ENCODE measurements at regions not wholly inside any gene's neighbourhood (a gene's known extent, or its start where the extent isn't known, plus 50 kb on each side); places are given as distances from the start of the nearest gene placed in this dataset.

GRCh38 chr3:194962056-194962455 is 276.4 kb downstream of the FAM43A start:
- TF ChIP-seq CTCF (IDR thresholded peaks at IDR 0.05), result no peak

GRCh38 chr3:194964809-194965208 is 279.1 kb downstream of the FAM43A start:
- TF ChIP-seq CTCF (IDR thresholded peaks at IDR 0.05), result no peak

- TF ChIP-seq CTCF (IDR thresholded peaks at IDR 0.05), result no peak
These were observed 281.8 kb downstream of the FAM43A start for GRCh38 chr3:194967151-194968117.

- no peak for TF ChIP-seq CTCF (IDR thresholded peaks at IDR 0.05)
These were observed 284.4 kb downstream of the FAM43A start for GRCh38 chr3:194970066-194970465.

GRCh38 chr3:194971009-194971408 is 285.3 kb downstream of the FAM43A start:
- TF ChIP-seq CTCF (IDR thresholded peaks at IDR 0.05), result no peak

- TF ChIP-seq CTCF (IDR thresholded peaks at IDR 0.05), result no peak
These were observed 286.3 kb downstream of the FAM43A start for GRCh38 chr3:194971965-194972364.

- TF ChIP-seq CTCF (IDR thresholded peaks at IDR 0.05), result no peak
These were observed 287.0 kb downstream of the FAM43A start for GRCh38 chr3:194972641-194973040.
